Osteocyte (in vitro differentiated cells): ENCODE measurements at regions not wholly inside any gene's neighbourhood (a gene's known extent, or its start where the extent isn't known, plus 50 kb on each side); places are given as distances from the start of the nearest gene placed in this dataset.
A peak's percentile ranks its signal among the peaks of the same experiment; 100 is the strongest.

Experiments
- DNase-seq: peaks from one replicate; pipeline ENCODE4 v3.0.0; 2021; ENCODE audit warnings: mixed read lengths; ENCODE audit not compliant: unreplicated experiment; ENCODE audit errors: extremely low spot score
- H3K27ac Mint-ChIP-seq: one replicate; pipeline ENCODE4 v1.8.0; 2021; ENCODE audit warnings: mild to moderate bottlenecking, mixed read lengths; ENCODE audit not compliant: unreplicated experiment
- H3K27me3 Mint-ChIP-seq: one replicate; pipeline ENCODE4 v1.8.0; 2021; ENCODE audit warnings: mixed read lengths; ENCODE audit not compliant: unreplicated experiment
- H3K36me3 Mint-ChIP-seq: one replicate; pipeline ENCODE4 v1.8.0; 2021; ENCODE audit warnings: mixed read lengths; ENCODE audit not compliant: unreplicated experiment
- H3K4me1 Mint-ChIP-seq: one replicate; pipeline ENCODE4 v1.8.0; 2021; ENCODE audit warnings: mixed read lengths; ENCODE audit not compliant: unreplicated experiment
- H3K4me3 Mint-ChIP-seq: one replicate; pipeline ENCODE4 v1.8.0; 2021; ENCODE audit warnings: mild to moderate bottlenecking, moderate library complexity, mixed read lengths; ENCODE audit not compliant: unreplicated experiment
- H3K9me3 Mint-ChIP-seq: one replicate; pipeline ENCODE4 v1.8.0; 2021; ENCODE audit warnings: mixed read lengths; ENCODE audit not compliant: unreplicated experiment
- CTCF ChIP-seq: fragments of 200-600 bp; sonication (generic); IDR thresholded peaks from 2 replicates; pipeline ENCODE4 v1.5.0; 2021; ENCODE audit warnings: antibody characterized with exemption, mild to moderate bottlenecking, moderate library complexity

- TF ChIP-seq CTCF = no peak
- Mint-ChIP-seq H3K27me3 (no peaks in the 10 kb centered on the region), H3K4me1 (peaks cover 71% of the 10 kb centered on the region), H3K27ac (no peak overlapping the region), H3K4me3 (no peak overlapping the region), H3K36me3 (no peaks in the 10 kb centered on the region), H3K9me3 (no peaks in the 10 kb centered on the region)
- DNase-seq = no peak
Measured at GRCh38 chr13:34360702-34361101, 542.8 kb downstream of the RFC3 start.

- Mint-ChIP-seq H3K27ac (peak overlapping the region; percentile 89), H3K9me3 (no peaks in the 10 kb centered on the region), H3K36me3 (no peaks in the 10 kb centered on the region), H3K27me3 (no peaks in the 10 kb centered on the region), H3K4me3 (no peak overlapping the region), H3K4me1 (peaks cover 67% of the 10 kb centered on the region)
- no peak for DNase-seq
- TF ChIP-seq CTCF = no peak
Measured at GRCh38 chr13:34361560-34361959, 543.6 kb downstream of the RFC3 start.

GRCh38 chr13:34363266-34363665 is 545.3 kb downstream of the RFC3 start:
- H3K36me3 Mint-ChIP-seq = no peaks in the 10 kb centered on the region
- peaks cover 49% of the 10 kb centered on the region for H3K4me1 Mint-ChIP-seq
- no peak for TF ChIP-seq CTCF
- H3K9me3 Mint-ChIP-seq = no peaks in the 10 kb centered on the region
- H3K27me3 Mint-ChIP-seq = no peaks in the 10 kb centered on the region
- H3K4me3 Mint-ChIP-seq = no peak overlapping the region
- no peak for DNase-seq
- no peak overlapping the region for H3K27ac Mint-ChIP-seq

- H3K4me3 Mint-ChIP-seq = no peak overlapping the region
- no peaks in the 10 kb centered on the region for H3K27me3 Mint-ChIP-seq
- no peaks in the 10 kb centered on the region for H3K36me3 Mint-ChIP-seq
- peaks cover 37% of the 10 kb centered on the region for H3K4me1 Mint-ChIP-seq
- no peak for TF ChIP-seq CTCF
- H3K9me3 Mint-ChIP-seq = no peaks in the 10 kb centered on the region
- H3K27ac Mint-ChIP-seq = no peak overlapping the region
- DNase-seq = no peak
Measured at GRCh38 chr13:34364633-34365032, 546.7 kb downstream of the RFC3 start.

GRCh38 chr13:34369931-34370330 is 552.0 kb downstream of the RFC3 start:
- TF ChIP-seq CTCF = no peak
- Mint-ChIP-seq H3K36me3 (no peaks in the 10 kb centered on the region), H3K4me1 (peaks cover 21% of the 10 kb centered on the region), H3K27me3 (no peaks in the 10 kb centered on the region), H3K27ac (no peak overlapping the region), H3K4me3 (no peak overlapping the region), H3K9me3 (no peaks in the 10 kb centered on the region)
- DNase-seq = no peak
